Adrenal gland (tissue), 5 donors: ENCODE measurements at regions not wholly inside any gene's neighbourhood (a gene's known extent, or its start where the extent isn't known, plus 50 kb on each side); places are given as distances from the start of the nearest gene placed in this dataset.

ENCODE experiments used
- POLR2A ChIP-seq, 2 donors: fragments of 450-650 bp; IDR thresholded peaks; one replicate each; pipeline ENCODE4 v1.6.1; 2017; ENCODE audit warnings: antibody characterized with exemption in 2 of 2, mild to moderate bottlenecking in 2 of 2, moderate library complexity in 1 of 2
- TF ChIP-seq, protein P1 (sequence below), 6 experiments: fragments of 450-650 bp in 4 of 6; fragments of 200-600 bp in 2 of 6; sonication (generic) in 1 of 6; IDR thresholded peaks; 1 replicate in 5 of 6; 2 replicates in 1 of 6; pipeline versions ENCODE4 v1.5.1 to v1.8.0; 2016 to 2021; ENCODE audit warnings: antibody characterized with exemption in 6 of 6, mild to moderate bottlenecking in 2 of 6, moderate library complexity in 1 of 6
- donor health status: DM: no; HTN: no; CAD: no.

DNA sequence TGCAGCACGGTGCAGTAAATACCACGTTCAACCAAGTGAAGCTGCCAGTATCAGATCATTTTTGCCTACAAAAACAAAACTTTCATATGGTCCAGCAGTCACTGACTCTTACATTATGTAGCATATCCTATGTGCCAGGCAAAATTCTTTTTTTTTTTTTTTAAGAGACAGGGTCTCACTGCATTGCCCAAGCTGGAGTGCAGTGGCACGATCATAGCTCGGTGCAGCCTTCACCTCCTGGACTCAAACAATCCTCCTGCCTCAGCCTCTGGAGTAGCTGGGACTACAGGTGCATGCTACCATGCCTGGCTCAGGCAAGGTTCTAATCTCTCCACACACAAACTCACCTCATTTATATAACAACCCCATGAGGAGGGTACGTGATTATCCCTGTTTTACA is 208.6 kb upstream of the JARID2 start:
- TF ChIP-seq, protein P1, sequence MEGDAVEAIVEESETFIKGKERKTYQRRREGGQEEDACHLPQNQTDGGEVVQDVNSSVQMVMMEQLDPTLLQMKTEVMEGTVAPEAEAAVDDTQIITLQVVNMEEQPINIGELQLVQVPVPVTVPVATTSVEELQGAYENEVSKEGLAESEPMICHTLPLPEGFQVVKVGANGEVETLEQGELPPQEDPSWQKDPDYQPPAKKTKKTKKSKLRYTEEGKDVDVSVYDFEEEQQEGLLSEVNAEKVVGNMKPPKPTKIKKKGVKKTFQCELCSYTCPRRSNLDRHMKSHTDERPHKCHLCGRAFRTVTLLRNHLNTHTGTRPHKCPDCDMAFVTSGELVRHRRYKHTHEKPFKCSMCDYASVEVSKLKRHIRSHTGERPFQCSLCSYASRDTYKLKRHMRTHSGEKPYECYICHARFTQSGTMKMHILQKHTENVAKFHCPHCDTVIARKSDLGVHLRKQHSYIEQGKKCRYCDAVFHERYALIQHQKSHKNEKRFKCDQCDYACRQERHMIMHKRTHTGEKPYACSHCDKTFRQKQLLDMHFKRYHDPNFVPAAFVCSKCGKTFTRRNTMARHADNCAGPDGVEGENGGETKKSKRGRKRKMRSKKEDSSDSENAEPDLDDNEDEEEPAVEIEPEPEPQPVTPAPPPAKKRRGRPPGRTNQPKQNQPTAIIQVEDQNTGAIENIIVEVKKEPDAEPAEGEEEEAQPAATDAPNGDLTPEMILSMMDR (IDR thresholded peaks at IDR 0.05): no peak
- no peak for TF ChIP-seq POLR2A (IDR thresholded peaks at IDR 0.05)
